ENCODE measurements at regions not wholly inside any gene's neighbourhood (a gene's known extent, or its start where the extent isn't known, plus 50 kb on each side); places are given as distances from the start of the nearest gene placed in this dataset.

DNA sequence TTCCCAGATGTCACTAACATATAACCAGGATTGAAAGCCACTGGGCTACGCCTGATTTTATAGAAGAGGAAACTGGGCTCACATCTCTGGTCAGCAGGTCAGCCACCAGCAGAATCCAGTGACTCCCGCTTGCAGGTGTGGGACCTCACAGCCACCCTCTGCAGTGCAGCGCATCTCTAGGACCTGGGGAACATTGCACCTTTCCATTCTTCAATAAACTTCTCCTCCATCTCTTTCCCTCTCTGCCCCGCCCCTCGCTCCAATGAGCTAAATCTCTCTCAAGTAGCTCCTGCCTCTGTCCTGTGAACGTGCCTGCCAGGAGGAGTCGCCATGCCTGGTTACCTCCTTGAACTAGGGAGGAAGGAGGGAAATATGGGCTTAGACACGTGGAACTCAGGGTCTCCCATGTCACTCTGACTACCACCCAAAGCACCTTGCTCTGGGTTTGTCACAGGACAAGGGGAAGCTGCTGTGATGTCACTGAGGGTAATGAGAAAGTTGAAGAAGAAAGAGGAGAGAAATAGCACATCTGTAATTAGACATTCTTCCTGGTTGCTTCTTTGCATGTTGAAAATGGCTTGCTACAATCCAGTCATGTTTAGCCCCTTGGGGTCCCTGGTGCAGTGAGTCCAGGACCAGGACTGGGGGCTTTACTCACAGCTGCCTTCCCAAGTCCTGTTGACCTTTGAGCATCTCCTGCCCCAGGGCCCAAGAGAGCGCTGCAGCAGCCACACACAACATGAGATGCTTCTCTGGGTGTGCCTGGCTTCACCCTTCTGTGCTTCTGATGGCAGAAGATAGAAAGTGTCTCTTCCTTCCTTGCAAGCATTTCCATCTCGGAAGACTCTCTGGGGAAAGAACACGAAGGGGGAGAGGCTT is 469.4 kb downstream of the PREX1 start:
- no peak for DNase-seq (ENCODE audit: low spot score)

DNA sequence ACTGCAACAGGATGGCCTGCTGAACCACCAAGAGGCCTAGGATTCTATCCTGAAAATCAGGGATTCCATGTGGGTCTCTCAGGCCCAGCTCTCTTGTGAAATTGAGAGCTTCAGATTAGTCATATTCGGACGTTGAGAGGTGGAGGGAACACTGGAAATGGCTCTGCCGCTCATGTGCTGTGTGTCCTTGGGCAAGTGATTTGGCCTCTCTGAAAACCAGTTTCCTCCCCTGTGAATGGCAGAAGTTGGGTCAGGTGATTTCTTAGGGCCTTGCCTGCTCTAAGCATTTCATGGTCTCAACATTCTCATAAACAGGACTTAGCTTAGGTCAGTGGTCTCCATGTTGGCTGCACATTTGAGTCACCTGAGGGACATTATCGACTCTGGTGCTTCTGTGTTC is 470.1 kb downstream of the PREX1 start:
- DNase-seq (ENCODE audit: low spot score), result no peak

DNA sequence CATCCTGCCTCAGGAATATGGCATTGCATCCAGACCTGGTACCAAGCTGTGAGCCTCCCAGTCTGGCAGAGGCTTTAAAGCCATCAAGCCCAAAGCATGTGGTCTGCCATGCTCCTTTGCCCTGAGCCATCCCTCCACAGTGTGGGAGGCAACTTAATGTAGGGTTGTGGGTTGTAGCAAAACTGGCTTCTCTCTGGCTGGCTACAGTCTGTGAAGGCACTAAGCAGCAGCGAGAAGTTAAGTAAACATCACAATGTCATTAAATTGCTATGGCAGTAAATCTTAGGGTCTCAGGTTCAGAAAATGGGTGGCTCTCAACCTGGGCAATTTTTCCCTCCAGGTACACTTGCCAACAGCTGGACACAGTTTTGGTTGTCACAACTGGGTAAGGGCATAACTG is 472.9 kb downstream of the PREX1 start:
- no peak for DNase-seq (ENCODE audit: low spot score)

DNA sequence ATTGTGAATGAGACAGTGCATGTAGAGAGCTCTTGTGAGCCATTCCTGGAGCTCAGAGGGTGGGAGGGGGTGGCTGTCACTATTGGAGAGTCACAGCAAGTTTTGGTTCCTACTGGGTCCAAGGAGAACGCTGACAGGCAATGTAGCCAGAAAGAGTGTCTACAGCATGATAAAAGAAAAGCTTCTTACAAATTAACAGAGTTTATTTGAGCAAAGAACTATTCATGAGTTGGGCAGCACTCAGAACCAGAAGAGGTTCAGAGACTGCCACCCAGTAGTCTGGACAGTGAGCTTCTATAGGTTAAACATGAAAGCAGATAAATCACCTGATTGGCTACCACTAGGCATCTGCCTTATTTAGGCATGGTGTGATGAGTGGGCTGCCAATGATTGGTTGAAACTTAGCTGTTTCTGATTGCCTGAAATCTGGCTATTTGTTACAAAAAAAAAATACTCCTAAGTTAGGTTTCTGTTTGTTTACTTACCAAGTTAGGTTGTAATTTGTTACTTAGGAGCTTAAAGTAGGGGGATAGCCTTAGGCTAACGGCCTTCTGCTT is 473.4 kb downstream of the PREX1 start:
- no peak for DNase-seq (ENCODE audit: low spot score)

DNA sequence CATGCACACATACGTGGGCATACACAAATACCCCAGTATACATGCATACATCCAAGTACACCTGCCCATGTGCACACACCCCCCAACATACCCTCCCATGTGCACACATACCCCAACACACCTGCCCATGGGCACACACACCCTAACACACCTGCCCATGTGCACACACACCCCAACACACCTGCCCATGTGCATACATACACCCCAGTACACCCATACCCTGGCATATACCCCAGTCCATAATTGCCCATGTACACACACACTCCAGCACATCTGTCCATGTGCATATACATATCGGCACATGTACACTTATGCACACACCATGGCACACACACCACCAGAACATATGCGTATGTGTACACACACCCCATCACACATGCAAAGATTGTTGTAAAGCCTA is 475.2 kb downstream of the PREX1 start:
- DNase-seq (ENCODE audit: low spot score), result no peak

DNA sequence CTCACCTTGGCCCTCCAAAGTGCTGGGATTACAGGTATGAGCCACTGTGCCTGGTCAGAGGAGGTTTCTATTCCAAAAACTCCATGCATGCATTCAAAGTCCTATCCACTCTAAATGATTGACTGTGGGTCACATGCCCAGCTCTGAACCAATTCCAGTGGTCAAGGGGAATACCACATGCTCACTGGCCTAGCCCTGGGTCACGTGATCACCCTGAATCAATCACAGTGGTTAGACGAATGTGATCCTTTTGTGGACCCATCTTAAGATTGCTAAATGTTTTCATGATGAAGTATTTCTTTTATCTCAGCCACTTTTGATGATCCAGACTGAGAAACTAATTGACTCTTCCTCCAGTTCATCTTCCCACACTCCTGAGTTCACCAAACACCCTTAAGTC is 475.8 kb downstream of the PREX1 start:
- no peak for DNase-seq (ENCODE audit: low spot score)

DNA sequence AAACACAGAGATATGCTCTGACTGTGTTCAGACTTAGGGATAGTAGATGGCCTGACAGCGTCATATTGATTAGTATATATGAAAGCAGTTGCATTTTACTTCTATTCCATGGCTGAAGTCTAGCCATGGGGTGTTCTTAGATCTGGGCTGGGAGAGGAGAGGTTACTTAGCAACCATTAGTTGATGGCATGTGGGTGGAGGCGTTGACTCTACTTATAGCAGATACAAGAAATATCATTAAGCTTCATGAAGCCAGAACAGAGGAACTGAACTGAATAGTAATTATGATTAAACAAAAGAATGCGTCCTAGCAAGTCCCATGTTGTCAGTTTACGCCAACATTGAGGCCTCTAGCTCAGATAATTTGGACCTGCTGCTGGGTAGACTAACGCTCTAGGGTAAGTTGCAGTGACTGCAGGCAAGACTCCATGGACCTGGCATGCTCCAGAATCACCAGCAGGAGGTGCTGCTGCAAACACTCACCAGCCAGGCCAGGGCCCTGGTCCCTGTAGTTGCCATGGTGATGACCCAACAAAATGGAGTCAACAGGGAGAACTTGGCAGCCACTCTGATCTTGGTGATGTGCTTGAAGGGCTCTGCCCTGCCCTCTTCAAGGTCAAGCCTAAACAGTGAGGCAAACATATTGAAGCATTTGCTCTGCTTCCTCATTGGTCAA is 477.3 kb downstream of the PREX1 start:
- DNase-seq (ENCODE audit: low spot score), result peak; percentile 20

DNA sequence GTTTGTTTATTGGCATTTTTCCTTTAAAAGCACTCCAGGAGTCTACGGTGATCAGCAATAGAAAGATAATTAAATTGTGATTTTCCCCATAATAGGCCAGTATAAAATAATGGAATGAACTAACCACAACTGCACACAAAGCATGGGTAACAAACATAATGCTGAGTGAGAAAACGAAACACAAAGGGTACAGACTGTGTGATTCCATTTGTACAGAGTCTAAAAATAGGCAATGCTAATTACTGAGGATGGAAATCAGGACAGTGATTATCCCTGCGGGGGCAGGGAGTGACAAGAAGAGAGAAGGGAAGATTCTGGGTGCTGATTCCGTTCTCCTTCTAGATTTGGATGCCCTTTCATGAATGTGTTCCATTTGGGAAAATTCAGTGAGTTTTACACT is 478.1 kb downstream of the PREX1 start:
- no peak for DNase-seq (ENCODE audit: low spot score)

DNA sequence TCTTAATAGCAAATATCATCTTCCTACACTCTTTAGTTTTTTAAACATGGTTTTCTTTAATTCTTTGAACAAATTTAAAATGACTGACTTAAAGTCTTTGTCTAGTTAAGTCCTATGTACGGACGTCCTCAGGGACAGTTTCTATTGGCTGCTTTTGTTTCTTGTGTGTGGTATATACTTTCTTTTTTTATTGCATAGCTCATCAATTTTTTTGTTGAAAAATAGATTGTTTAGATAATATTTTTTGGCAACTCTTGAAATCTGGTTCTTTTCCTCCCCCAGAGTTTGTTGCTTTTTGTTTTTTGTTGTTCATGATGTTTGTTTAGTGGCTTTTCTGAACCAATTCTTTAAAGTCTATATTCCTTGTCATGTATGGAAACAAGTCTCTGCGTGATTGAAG is 479.8 kb downstream of the PREX1 start:
- DNase-seq (ENCODE audit: low spot score), result no peak

DNA sequence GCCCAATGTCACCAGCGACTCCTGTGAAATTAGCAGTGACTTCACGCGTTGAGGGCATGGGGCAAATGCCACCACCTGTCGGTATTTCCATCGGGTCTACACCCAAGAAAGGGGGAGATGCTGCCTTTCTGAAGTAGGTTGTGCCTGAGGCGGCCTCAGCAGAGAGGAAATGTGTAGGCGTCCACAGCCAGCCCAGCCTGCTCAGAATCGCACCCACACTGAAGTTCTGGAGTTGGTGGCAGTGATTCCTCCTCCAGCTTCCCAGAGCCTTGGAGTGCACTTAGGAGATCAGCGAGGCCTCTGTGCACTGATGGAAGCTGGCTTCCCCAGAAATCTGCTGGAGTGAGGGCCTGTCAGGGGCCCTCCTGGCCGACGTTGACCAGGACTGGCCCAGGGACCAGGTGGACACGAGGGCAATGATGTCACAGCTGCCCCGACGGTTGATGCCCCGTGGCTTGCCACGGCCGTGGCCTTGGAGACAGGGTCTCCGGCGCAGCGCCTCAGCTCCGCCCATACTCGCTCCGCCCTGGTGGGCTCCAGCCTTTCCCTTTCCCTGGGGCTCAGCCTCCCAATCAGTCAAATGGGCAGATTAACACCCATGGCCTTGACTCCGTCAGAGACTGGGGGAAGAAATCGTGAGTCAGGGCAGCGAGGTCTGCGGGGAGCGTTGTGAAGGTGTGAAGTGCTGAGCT is 484.8 kb downstream of the PREX1 start:
- DNase-seq (ENCODE audit: low spot score), result no peak

DNA sequence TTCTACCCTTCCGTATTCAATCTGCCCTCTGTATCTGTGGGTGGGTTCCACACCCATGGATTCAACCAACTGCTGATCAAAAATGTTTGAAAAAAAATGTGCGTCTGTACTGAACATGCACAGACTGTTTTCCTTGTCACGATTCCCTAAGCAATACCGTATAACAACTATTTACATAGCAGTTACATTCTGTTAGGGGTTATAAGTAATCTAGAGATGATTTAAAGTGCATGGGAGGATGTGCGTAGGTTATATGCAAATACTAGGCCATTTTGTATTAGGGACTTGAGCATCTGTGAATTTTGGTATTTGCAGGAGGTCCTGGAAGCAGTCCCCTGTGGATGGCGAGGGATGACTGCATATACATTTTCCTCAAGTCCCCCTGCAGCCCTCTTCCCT is 486.9 kb downstream of the PREX1 start:
- no peak for DNase-seq (ENCODE audit: low spot score)

DNA sequence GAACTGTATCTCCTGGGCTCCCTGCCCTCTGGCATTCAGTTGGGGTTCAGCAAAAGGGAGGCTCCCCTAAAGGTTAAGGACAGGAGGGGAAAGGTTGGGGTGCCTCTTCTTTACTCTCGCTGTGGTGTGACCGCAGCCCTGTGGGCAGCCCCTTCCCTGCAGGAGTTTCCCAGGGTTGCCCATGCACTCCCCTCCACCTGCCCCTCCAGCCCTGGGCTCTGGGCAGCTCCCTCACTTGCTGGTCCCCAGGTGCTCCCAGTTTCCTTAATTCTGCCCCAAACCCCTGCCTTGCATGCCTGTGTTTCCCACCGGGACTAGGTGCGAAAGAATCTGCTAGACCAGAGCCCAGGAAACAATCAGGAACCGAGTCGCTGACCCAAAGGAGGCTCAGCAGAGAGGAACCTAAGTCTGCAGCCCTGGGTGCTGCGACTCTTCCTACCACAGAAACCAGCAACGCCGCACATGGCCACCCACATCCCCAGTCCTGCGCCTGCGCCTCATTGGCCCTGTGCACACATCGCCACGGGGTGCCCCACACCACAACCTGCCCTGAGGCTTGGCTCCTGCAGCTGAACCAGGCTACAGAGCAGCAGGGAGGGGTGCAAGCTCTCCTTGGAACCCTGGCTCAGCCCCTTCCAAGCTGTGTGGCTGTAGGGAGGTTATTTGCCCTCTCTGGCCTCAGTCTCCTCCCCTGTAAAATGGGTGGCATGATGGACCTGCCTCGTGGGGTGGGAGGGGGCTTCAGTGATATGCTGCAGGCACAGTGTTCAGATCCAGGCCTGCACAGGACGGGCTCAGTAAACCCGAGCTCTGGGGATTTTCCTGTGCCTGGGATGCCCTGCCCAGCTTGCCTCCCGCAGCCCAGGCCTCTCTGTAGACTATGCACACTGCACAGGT is 487.6 kb downstream of the PREX1 start:
- DNase-seq (ENCODE audit: low spot score), result no peak

DNA sequence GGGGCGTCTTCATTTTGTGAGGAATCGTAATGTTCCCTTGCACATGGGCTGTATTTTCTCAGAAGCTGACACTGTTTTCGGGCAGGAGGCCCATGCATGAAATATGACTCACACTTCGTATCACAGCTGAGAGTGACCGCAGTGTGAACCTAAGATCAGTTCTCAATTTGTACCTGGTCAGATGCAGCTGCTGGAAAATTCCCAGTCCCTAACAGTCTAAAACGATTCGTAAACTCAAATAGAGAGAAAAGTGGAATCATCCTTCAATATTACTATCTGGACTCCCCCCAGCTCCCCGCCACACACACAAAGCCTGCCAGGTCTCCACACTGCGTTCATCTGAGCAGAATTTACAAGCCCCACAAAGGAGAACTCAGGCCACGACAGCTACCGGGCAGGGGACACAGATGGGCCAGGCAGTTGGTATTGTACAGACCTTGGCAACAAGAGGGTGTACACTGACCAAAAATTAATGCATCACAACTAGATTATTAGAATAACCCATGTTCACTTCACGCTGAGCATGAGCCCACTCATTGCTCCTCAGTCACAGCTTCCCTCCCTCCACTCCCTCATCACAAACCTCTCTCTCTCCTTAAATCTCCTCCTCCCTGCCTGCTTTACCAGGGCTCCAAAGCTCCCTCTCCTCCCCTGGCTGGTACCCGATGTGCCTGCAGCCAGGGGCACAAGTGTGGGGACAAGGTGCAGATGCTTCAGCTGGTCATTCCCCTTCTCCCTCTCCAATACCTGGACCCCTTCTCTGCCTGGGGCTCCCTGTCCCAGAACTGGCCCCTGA is 488.4 kb downstream of the PREX1 start:
- DNase-seq (ENCODE audit: low spot score), result peak; percentile 39

DNA sequence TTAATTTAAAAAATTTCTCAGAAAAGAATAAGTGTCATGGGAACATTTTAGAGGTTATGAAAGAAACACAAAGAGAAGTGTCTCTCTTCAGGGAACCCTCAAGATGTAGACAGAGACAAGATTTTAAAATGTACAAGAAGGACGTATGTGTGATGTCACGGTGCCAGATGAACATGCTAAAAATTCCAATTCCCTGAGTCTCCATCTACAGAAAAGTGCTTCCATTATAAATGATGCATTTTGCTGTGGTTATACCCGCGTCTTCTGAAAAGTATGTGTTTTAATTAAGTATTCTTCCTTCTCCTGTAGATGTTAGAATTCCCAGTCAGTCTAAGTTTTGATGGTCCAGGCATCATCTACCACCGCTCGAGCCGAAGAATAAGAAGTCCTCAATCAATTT is 489.1 kb downstream of the PREX1 start:
- DNase-seq (ENCODE audit: low spot score), result no peak

DNA sequence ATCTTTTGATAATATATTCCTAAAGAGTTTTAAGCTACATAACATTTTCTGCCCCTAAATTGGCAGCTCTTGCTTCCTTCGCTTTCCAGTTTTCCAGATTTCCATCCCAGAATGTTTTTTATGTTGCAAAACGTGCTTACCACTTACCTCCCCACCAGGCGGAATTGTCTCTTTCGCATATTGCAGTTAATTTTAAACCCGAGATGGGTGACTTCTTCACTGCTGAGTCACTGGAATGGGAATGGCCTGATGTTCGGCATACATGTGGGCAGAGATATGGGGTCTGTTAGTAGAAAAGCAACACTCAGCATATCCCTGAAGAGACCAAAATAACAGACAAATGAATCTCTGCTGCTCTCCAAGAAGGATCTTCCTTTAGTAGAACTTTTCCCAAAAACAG is 491.2 kb downstream of the PREX1 start:
- DNase-seq (ENCODE audit: low spot score), result peak; percentile 45

DNA sequence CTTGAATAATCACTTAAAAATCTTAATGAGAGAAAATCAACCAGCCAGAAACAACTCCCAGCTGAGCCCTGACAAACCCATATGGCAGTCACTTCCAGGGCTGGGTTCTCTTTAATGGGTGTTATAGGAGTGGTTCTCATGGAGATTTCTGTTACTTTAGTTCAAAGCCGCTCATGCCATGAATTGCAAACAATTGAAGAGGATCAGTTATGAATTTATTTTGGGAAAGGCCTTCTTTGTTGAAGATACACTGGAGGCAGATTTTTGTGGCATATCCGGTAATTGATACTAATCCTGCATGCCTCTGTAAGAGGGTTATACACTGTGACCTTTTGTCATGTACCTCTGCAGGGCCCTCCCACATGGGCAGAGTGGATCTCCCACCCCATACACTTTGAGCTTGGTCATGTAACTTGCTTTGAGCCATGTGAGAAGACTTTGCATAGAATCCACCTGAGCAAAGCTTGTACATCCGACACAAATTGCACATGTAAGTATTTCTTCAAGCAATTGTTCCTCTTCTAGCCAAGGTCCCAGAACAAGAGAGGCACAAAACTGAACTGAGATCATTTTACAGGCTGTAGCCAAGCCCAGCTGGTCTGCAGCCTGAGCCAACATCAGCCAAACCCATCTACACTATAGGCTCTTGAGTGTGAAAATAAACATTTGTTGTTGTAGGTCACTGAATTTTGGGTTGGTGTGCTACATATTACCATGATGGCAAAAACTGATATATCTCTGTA is 492.3 kb downstream of the PREX1 start:
- no peak for DNase-seq (ENCODE audit: low spot score)

DNA sequence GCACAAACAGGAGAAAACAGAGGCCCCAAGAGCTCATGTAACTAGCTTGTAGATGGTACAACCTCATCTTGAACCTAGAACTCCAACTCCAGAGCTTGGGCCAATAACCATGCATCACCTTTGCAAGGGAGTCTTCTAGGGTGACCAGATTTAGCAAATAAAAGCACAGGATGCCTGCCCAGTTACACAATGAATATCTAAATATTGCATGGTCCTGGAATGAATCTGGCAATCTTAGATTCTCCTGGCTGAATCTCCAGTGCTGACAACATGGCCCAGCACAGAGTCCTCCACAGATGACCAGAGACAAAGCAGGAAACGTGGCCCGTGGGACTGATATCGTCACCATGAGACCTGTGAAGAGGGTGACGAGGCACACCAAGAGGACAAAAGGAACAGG is 494.1 kb downstream of the PREX1 start:
- no peak for DNase-seq (ENCODE audit: low spot score)

DNA sequence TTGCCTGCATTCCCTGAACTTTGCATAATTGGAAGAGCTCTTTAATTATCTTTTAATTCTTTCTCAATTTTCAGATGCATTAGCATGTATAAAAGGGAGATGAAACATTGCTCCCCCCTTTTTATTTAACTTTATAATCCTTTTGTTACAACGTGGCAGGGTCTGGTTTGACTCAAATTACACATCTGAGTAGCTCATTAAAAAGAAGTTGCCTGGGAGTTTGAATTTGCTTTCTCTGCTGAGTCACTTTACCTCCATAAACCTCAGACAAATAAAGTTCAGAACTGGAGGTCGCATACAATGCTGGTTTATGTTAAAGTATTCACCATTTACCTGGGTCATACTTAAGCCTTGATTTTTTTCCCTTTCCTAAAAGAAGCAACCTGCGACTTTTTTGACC is 495.2 kb downstream of the PREX1 start:
- no peak for DNase-seq (ENCODE audit: low spot score)

DNA sequence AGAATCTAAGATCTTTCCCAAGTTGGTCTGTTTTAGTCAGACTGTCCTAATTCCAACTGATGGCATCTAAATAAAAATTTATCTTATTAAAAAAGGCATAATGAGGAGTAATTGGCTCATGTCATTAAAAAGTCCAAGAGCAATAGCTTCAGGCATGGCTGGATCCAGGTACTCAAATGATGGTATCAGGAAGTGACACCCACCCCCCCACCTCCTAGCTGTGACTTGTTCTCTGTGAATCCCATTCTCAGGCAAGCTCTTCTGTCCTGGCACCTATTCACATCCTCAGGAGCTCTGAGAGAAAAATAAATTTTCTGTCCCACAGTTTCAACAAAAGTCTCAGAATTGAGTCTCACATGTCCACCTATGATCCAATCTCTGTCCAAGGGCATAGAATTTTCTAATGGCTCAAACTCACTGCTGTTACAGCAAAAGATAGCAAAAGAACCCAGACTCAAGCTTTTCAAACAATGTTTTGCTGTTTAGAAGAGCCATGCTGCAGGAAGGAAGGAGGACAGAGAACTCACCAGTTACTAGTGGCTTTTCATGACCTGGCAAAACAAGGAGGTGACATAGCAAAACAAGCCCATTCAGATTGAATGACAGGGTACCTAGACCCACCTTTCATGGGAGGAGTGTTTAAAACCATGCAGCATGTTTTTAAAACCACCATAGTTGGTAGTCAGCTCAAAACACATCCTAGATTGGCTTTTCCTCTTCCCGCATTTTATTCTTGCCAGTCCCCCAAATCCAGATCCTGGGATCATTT is 496.1 kb downstream of the PREX1 start:
- DNase-seq (ENCODE audit: low spot score), result no peak
